Inflammatory macrophage treated with lipopolysaccharide for 4 hours (primary cell): ENCODE measurements at regions not wholly inside any gene's neighbourhood (a gene's known extent, or its start where the extent isn't known, plus 50 kb on each side); places are given as distances from the start of the nearest gene placed in this dataset.
"Not testable (repeated sequence)": the region's sequence is repeated elsewhere in the genome, so short reads cannot be mapped to it uniquely, and the experiment has no call there.

Source experiments
- DNase-seq: peaks from one replicate; pipeline ENCODE4 v3.0.0-alpha.2; 2020

DNA sequence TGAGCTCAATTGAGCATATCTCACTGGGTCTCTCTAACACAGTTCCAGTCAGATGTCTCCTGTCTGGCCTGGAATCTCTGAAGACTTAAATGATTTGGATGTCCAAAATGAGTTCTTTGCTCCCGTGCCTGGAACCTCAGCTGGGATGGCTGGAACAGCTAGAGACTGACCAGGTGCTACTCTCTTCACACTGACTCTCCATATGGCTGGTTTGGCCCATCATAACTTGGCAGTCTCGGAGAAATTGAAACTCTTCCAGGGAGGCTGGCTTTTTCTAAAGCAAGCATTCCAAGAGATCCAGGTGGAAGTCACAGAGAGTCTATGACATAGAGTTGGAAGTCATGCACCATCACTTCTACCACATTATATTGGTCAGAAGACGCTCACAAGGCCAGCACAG is 129.6 kb upstream of the NOL4 start:
- DNase-seq: no peak

GRCh38 chr18:34357944-34358580 is 133.3 kb upstream of the NOL4 start:
- DNase-seq: no peak

GRCh38 chr18:34358923-34359322 is 134.2 kb upstream of the NOL4 start:
- DNase-seq: no peak

GRCh38 chr18:34364699-34365098 is 140.0 kb upstream of the NOL4 start:
- no peak for DNase-seq

GRCh38 chr18:34370704-34371395 is 146.1 kb upstream of the NOL4 start:
- no peak for DNase-seq

GRCh38 chr18:34380326-34380725 is 155.6 kb upstream of the NOL4 start:
- DNase-seq: no peak

- DNase-seq: no peak
Observed at GRCh38 chr18:34385311-34385710, 160.6 kb upstream of the NOL4 start.

DNA sequence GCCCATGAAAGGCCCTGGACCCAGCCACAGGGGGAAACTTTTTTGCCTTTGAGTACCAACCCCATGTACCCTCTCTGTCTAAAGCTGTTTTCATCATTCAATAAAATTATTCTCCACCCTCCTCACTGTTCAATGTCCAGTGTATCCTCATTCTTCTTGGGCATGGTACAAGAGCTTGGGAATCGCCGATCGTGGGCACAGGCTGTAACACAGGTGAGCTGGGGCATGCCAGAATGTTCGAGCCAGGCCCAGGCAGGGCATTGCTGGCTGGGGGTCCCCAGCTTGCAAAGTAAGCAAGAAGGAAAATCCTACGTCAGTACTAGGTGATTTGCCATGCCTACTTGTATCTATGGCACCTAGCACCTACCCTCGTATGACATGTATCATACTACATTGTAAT is 162.1 kb upstream of the NOL4 start:
- no peak for DNase-seq

DNA sequence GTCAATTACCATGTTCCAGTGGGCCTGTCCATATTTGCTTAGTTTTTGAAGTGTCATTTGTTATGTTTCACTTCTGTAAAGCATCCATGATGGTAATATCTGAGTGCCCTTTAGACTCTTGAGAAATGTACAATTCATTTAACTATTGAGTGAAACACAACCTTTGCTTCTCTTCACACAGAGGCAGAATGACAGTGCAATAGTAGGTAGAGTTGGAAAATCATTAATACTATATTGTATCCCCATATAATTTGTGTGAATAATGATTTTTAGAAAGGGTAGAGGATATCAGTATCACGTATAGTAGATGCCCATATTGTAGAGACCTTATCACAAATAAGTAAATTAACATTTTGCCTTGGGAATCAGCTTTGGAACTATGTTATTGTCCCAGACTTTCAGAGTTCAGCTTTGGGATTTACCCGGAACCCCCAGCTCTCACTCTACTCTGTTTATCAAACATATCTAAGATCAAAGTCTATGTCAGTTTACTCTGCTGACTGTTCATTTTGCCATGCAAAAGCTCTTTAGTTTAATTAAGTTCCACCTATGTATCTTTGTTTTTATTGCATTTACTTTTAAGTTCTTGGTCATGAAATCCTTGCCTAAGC is 172.7 kb upstream of the NOL4 start:
- DNase-seq: no peak

- DNase-seq: no peak
Observed at GRCh38 chr18:34399892-34400291, 175.2 kb upstream of the NOL4 start.

GRCh38 chr18:34400834-34401233 is 176.1 kb upstream of the NOL4 start:
- DNase-seq: no peak

GRCh38 chr18:34401775-34402174 is 177.1 kb upstream of the NOL4 start:
- no peak for DNase-seq

GRCh38 chr18:34407471-34407870 is 182.8 kb upstream of the NOL4 start:
- not testable (repeated sequence) for DNase-seq

DNA sequence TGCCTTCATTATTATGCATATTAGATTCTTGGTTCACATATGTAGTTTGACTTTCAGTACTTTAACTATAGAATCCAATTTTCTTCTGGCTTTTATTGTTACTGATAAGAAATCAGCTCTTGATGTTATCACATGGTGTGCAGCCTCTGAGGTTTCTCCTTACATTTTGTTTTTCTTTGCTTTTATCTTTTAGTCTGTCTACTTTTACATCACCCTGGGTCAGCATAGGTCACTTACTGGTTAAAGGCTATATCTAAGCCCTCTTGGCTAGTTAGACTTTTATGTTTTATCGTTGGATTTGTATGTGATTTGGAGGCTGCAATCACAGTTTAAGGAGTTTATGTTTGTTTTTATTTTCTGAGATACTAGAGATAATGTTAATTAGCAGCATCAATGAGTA is 187.2 kb upstream of the NOL4 start:
- DNase-seq: no peak

DNA sequence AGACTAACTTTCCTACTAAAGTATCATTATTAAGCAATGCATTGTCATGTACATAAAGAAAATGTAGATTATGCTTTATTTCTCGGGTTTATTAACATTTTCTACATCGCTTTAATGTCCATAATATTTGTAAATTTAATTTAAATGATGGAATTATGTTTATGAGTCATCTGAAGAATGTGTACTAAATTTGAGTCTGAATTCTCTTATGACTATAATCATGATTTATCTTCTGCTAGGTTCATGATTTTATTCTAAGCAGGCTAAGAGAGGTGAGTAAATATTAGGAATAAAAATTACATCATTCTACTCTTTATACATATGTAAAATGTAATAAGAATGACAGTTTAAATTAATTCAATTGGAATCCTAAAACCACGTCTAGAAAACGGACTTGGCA is 206.3 kb upstream of the NOL4 start:
- no peak for DNase-seq

DNA sequence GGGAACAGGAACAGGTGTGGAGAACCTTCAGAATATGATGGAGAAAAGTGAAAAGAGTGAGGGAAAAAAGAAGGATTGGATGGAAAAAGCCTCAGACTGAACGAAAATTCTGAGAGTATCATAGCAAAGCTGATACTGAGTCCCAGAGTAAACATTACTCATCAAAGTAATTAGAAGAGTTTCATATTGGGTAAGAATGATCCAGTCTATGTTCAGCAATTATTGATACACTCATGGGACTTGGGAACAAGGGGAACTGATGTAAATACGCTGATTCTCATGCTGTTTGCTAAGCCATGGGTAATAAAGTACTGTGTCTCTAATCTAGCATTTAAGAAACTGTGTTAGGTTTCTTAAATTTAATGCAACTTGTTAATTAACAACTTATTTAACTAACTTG is 219.9 kb upstream of the NOL4 start:
- no peak for DNase-seq

- DNase-seq: no peak
Observed at GRCh38 chr18:34448662-34449061, 223.9 kb upstream of the NOL4 start.

GRCh38 chr18:34457761-34458160 is 233.0 kb upstream of the NOL4 start:
- DNase-seq: no peak

DNA sequence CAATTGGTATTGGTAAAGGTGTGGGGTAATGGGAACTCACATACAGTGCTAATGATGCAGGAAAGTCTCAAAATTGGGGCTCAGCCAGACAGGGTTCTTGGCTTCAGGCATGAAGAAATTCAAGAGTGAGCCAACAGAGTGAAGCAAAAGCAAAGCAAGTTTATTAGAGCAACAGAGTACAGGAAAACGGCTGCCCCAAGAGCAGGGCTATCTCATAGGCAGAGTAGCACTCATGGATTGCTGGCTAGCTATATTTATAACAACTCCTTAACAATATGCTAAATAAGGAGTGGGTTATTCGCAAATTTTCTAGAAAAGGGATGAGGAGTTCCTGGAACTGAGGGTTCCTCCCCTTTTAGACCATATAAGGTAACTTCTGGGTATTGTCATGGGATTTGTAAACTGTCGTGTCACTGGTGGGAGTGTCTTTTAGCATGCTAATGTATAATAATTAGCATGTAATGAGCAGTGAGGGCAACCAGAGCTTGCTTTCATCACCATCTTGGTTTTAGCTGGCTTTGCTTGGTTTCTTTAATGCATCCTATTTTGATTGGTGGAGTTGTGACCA is 233.8 kb upstream of the NOL4 start:
- DNase-seq: no peak

- no peak for DNase-seq
Observed at GRCh38 chr18:34461266-34461665, 236.6 kb upstream of the NOL4 start.

DNA sequence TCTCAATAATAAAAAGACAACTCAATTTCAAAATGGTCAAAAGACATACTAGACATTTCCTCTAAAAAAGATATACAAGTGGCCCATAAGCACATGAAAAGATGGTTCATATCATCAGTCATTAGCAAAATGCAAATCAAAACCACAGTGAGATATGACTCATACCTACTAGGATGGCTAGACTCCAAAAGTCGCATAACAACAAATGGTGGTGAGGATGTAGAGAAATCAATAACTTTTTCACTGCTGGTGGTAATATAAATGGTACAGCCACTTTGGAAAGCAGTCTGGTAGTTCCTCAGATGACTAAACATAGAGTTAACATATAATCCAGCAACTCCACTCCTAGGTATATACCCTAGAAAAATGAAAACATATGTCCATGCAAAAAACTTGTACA is 242.3 kb upstream of the NOL4 start:
- no peak for DNase-seq

DNA sequence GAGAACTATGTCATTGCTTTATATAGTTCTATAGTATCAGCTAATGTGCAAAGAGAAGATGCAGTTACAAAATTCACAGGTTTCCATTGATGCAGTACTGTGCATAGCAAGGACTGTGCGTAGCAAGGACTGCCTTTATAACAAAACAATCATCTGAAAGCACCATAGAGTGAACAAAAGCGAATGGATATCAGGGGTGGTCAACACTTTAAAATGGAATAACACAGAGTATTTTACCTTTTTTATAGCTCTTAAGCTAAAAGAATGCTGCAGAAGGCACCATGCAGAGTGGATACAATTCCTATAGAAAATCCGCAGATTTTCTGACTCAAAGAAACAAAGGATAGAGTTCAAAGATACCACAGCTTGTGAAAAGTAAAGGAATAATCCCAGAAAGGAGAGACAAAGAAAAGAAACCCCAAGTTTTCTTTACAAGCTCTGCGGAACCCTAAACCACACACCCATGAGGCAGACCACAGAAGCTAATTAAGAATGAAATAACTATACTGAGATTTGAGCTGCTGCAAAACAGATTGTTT is 229.9 kb upstream of the DTNA start:
- DNase-seq: no peak

GRCh38 chr18:34482204-34482603 is 227.9 kb upstream of the DTNA start:
- DNase-seq: no peak

DNA sequence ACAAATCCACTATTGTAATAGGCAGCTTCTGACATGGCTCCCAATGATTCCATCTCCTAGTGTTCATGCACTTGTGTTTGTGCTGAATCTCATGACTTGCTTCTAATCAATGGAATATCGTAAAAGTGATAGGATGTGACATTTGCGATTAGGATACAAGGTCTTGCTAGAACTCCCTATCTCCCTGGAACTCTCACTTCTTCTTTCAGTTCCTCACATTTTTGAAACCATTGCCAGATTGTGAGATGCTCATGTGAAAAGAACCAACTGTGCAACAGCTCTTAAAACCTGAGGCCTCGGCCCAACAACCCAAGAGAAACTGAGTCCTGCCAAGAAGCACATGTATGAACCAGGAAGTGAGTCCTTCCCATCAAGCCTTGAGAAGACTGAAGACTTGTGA is 226.9 kb upstream of the DTNA start:
- DNase-seq: peak; percentile 18
